Lower leg skin (tissue), 3 donors: ENCODE measurements at regions not wholly inside any gene's neighbourhood (a gene's known extent, or its start where the extent isn't known, plus 50 kb on each side); places are given as distances from the start of the nearest gene placed in this dataset.

Source experiments
- CTCF ChIP-seq, 3 donors: fragments of 450-650 bp; IDR thresholded peaks; one replicate each; pipeline ENCODE4 v1.5.1; 2016; ENCODE audit warnings: antibody characterized with exemption in 3 of 3, mild to moderate bottlenecking in 3 of 3, moderate library complexity in 2 of 3
- POLR2A ChIP-seq, 2 donors: fragments of 450-650 bp; IDR thresholded peaks; one replicate each; pipeline ENCODE4 v1.6.1; 2016 to 2017; ENCODE audit warnings: antibody characterized with exemption in 2 of 2, mild to moderate bottlenecking in 1 of 2, moderate library complexity in 1 of 2

- no peak for TF ChIP-seq CTCF (IDR thresholded peaks at IDR 0.05)
- TF ChIP-seq POLR2A (IDR thresholded peaks at IDR 0.05): no peak
Measured at GRCh38 chr9:71171517-71171916, 50.1 kb upstream of the TRPM3 start.
